GM19452 (cell line): ENCODE measurements at regions not wholly inside any gene's neighbourhood (a gene's known extent, or its start where the extent isn't known, plus 50 kb on each side); places are given as distances from the start of the nearest gene placed in this dataset.
"Not testable (repeated sequence)": the region's sequence is repeated elsewhere in the genome, so short reads cannot be mapped to it uniquely, and the experiment has no call there.

Experiments used
- ATAC-seq: cut with Tn5 transposase; IDR thresholded peaks from one replicate; pipeline ENCODE4 v1.9.1; 2021; ENCODE audit not compliant: unreplicated experiment

DNA sequence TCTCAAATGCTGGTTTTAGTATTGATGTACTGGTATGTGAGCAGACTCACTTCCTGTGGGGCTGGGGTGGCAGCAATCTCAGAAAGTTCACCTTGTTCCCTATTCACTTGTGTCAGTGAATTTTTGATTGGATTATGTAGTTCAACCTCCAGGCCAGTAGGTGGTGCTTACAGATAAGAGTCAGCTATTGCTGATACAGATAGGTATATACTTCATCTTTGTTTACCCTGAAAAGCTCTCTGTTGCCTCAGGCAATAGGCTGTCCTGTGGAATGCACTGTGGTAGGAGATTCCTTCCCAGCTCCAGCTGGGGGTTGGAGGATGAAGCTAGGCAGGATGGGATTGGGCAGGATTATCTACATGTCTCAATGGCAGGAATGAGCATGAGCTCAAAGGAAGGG is 851.2 kb upstream of the EYS start:
- ATAC-seq: no peak

DNA sequence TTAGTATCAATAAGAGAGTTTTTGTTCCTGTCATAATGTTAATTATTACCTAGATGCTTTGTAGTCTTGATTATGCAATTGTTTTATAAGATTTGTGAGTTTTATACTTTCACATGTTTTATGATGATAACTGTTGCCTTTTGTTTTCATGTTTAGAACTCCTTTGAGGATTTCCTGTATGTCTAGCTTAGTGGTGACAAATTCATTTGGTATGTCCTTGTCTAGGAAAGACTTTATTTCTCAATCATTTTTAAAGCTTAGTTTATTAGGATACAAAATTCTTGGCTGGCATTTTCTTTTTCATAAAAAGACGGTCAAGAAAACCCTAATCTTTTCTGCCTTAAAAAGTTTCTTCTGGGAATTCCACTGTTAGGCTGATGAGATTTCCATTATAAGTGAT is 849.9 kb upstream of the EYS start:
- ATAC-seq: no peak

DNA sequence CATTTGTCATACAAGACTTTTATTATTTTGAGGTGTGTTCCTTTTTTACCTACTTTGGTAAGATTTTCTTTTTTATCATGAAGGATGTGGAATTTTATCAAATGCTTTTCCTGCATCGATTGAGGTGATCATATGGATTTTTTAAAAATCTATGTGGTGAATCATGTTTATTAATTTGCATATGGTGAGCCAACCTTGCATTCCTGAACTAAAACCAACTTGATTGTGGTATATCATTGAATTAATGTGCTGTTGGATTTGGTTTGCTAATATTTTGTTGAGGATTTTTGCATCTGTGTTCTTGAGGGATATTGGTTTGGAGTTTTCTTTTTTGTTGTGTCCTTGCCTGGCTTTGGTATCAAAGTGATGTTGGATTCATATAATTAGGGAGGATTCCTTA is 848.1 kb upstream of the EYS start:
- no peak for ATAC-seq

DNA sequence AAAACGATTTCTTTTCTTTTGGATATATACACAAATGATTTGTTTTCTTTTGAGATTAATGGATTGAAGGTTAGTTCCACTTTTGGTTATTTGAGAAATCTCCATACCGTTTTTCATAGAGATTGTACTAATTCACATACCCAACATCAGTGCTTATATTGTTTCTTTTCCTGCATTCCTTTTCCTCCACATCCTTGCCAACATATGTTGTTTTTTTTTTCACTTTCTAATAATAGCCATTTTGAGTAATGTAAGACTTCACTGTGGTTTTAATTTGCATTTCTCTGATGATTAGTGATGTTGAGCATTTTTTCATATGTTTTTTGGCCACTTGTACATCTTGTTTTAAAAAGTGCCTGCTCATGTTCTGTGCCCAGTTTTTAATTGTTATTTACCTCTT is 846.4 kb upstream of the EYS start:
- no peak for ATAC-seq

DNA sequence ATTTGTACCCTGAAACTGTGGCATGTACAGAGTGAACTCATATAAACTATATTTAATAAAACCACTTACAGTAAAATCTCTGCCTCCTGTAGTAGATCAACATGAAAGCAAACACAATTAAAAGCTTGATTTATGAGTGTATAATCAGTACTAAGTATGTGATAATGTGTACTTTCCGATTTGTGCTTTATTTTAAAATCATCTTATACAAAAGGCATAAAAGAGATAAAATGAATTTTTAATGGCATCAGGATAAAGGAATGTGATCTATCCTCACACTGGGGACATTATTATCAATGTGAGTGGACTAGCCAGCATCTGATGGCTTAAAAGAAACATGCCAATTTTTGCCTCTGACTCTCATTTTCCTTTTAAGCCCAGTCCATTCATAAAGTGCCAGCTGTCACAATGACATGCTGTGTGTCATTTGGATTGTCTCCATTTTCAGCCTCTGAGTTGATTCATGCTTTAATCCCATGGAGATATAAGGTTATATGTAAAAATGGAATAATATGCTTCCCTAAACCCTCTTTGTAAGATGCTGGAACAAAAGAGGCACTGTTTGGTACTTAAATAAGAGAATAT is 831.6 kb upstream of the EYS start:
- no peak for ATAC-seq

DNA sequence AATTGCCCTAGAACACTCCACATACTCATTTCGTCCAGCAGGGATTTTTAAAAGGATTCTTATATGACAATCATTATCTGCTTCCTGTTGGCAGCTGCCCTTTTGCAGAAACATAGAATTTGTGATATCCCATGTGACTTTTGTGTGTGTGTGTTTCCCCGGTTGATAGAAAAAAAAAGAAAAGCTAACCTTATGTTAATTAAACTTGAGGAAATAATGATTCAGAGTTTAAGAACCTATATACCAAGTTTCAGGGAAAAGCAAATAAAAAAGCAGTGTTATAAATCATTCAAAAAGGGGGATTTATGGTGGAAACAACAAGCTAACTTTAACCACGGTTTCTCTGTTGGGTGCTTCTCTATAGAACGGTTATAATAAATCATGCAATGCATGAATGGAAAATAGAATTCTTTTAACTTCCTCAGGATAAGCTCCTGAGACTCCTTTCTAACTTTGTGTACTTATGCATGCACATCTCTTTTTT is 826.9 kb upstream of the EYS start:
- no peak for ATAC-seq

DNA sequence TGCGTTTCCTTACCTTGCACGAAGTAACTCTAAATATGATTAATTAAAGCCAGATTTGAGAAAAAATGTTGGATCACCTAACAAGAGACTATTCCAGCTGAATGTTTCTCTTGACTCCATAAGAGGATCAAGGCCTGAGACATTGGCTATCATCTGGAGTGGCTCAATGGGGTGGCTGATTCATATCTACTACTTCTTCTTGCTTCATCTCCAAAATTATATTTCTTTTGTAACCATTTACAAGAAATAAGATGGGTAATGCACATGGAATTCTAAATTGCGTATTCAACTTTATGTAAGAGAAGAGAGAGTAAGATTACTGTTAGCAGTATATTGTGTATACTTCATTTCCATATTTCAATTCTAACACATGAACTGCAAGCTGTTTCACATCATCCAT is 819.0 kb upstream of the EYS start:
- no peak for ATAC-seq

DNA sequence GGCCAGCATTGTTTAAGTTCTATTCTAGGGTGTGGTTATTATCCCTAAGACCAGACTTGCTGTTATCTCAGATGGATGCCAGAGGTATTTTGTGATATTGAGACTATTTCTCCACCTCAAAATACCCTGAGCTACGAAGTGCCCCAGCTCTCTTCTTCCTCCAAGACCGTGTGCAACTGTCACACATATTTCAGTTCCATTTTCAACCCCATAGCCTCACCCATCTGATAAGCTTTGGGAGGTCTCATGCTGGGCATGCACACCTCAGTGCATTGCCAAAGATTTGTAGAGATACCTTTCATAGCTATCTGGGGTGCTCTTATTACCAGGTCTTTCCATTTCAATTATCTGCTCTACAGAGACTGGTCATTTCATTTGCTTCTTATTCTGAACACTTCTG is 815.8 kb upstream of the EYS start:
- ATAC-seq: no peak

DNA sequence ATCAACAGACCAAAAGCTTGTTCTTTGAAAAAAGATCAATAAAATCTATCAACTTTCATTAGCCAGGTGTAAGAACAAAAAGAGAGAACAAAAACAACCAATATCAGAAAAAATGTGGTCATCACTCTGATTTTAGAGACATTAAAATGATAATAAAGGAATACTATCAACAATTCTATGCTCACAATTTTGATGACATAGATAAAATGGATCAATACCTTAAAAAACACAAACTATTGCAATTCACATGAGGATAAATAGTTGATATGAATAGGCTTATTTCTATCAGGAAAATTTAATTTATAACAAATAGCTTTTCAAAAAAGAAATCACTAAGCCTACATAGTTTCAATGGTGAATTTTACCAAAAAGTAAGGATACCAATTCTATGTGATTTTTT is 809.4 kb upstream of the EYS start:
- no peak for ATAC-seq

DNA sequence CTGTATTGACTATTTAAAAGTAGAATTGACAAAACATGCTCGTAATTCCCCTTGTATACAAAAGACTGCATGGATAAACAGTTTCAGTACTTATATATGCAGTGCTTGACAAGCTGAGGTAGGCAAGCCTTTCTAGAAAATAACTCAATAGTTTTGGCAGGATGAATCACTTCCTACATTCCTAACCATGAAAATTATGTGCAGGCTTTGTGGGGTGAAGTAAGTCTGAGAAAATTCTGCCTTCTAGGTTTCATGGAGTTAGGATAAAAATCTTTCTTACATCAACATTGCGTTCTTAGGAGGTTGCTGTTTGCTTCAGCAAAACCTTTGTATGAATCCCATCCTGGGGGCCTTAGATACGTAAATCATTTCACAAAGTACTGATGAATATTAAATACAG is 801.4 kb upstream of the EYS start:
- ATAC-seq: no peak

DNA sequence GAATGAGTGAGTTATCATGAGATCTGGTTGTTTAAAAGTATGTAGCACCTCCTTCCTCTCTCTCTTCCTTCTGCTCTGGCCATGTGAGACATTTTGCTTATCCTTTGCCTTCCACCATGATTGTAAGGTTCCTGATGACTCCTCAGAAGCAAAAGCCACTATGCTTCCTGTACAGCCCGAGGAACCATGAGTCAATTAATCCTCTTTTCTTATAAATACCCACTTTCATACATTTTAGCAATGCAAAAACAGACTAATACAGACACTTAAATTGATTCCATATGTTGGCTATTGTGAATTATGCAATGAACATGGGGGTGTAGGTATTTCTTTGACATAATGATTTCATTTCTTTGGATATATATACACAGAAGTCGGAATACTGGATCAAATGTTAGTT is 792.8 kb upstream of the EYS start:
- no peak for ATAC-seq

DNA sequence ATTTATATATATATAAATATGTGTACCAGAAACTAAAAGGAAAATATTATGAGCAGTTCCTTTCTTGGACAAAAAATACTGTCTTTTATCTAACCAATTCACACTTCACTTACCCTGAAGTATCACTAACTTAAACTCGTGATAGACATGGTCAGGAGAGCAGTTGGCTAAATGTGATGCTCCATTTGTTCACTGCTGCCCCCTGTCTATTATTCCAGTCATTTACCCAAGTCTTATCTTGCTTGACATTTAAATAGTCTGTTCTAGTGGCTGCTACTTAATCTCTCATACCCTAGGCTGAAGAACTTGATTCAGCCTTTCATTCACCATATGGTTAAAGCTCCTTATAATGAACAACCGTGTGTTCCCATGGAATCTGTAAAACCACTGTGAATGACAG is 789.6 kb upstream of the EYS start:
- no peak for ATAC-seq

DNA sequence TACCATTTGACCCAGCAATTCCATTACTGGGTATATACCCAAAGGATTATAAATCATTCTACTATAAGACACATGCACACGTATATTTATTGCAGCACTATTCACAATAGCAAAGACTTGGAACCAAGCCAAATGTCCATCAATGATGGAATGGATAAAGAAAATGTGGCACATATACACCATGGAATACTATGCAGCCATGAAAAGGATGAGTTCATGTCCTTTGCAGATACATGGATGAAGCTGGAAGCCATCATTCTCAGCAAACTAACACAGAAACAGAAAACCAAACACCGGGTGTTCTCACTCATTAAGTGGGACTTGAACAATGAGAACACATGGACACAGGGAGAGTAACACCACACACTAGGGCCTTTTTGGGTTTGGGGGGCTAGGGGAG is 787.6 kb upstream of the EYS start:
- not testable (repeated sequence) for ATAC-seq

DNA sequence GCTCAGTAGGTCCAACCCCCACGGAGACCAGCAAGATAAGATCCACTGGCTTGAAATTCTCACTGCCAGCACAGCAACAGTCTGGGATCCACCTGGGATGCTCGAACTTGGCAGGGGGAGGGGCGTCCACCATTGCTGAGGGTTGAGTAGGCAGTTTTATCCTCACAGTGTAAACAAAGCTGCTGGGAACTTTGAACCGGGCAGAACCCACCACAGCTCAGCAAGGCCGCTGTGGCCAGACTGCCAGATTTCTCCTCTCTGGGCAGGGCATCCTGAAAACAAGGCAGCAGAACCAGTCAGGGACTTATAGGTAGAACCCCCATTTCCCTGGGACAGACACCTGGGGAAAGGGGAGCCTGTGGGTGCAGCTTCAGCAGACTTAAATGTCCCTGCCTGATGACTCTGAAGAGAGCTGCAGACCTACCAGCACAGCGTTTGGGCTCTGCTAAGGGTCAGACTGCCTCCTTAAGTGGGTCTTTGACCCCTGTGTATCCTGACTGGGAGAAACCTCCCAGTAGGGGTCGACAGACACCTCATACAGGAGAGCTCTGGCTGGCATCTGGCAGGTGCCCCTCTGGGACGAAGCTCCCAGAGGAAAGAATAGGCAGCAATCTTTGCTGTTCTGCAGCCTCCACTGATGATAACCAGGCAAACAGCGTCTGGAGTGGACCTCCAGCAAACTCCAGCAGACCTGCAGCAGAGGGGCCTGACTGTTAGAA is 782.4 kb upstream of the EYS start:
- ATAC-seq: no peak

DNA sequence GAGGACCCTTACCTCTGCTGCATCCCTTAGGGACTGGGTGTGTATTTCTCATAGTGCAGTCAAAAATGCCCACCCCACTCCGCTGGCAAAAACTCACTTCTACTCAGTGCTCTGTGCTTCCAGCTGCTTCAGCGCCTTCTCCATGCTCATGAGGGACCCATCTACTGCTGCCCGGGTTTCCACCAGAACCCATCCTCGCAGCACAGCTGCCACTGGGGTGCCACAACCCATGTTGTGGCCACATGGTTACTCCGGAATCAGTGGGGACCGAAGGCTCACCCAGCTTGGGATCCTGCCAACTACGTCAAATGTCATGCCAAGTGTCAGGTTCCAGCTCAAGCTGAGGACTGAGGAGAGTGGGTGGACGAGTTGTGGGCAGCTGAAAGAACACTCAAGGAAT is 774.2 kb upstream of the EYS start:
- ATAC-seq: no peak

DNA sequence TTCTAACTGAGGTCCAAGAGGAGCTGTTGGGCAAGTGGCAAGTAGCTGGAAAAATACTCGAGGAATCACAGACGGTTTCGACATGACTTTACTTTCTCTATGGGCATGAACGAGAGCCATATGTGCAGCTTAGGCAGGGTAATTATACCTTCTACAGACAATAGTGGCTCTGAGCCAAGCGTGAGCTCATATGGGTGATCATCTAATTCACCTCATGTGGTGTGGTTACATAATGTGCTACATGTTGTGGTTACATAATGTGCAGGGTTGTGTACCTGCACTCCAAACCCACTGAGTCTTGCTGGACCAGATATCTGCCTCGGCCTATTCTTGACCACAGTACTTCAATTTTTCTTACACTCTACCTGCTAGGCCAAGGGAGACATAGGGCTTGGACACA is 771.7 kb upstream of the EYS start:
- ATAC-seq: no peak

DNA sequence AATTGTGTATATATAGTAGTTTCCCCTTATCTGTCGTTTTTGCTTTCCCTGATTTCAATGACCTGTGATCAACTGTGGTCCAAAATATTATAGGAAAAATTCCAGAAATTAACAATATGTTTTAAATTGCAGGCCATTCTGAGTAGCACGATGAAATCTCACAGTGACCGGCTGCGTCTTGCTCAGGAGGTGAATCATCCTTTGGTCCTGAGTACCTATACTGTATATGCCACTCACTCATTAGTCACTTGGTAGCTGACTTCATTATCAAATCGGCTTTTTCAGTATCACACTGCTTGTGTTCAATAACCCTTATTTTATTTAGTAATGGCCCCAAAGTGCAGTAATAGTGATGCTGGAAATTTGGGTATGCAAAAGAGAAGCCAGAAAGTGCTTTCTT is 728.3 kb upstream of the EYS start:
- ATAC-seq: no peak

DNA sequence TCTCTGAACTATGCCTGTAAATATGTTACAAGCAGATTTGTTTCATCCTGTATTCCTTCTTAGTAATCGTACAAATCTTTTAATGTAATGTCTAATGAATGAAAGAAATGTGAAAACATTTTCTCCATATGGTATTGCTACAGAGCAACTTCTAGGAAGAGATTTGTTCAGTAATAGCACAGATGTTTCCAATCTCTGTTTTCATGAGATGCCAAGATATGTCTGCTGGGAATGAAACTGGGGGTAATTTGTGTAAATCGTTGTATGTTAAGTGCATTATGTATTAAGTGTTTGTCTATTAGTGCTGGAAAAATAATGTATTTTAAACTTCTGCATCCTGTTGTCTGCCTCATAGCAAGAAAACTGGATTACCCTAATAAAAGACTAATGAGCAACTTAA is 722.2 kb upstream of the EYS start:
- ATAC-seq: no peak

DNA sequence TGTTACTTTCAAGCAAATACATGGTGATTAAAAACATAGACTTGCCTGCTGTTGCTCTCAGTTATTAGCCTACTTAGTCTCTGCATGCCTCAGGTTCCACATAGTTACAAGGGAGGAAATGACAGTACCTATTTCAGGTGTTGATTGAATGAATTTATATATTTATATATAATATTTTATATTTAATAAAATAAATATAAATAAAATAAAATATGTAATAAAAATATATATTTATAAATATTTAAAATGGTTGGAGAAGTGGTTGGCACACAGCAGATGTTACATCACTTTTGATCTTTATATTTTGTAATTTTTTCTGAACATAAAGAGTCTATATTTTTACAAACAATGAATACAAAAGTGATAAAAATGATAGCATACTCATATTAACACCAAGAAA is 716.0 kb upstream of the EYS start:
- ATAC-seq: no peak

DNA sequence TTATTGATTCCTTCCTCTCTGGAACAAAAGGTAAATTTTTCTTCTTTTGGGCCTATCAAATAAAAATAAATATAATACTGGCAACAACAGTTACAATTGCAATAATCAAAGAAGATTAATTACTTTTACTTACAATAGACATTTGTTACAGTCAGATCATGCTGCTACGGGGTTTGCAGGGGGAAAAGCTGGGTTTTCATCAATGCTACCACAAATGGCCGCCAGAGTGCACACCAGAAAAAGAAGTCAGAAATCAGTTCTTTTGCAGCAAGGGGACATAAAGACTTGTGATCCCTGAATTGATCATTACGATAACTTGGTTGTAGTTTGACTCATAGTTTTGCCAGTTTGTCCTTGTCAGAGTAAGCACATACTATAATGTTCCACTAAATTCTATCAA is 714.5 kb upstream of the EYS start:
- ATAC-seq: no peak

DNA sequence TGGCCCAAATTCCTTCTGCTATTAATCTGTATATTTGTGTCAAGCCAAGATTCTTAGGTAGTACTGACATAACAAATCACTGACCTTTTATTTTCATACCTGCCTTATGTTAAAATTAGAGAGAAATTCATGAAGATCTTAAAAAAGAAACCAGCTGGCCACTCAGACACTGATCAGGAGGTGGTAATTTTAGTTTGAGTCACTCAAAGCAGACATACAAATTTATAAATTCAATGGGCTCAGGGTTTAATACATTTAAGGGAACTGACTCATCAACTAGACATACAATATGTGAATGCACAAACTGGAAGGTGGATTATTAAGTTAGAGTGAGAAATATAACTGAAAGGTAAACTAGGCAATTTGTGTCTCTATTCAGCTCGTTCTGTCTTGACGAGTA is 711.9 kb upstream of the EYS start:
- no peak for ATAC-seq

DNA sequence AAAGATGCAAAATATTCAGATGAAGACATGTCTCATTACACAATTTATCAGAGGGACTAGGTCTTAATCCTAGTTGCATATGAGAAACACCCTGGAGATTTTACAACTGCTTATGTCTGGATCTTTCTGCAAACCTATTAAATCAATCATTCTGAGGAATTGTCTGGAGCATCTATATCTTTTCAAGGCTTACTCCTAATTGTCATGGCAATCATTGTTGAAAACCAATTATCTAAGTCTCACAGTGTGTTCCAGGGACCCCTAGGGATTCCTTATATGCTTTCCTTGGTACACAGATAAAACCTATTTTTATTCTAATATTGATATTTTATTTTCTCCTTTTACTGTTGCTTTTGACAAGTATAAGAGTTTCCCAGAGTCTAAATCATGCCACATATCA is 696.9 kb upstream of the EYS start:
- ATAC-seq: no peak

DNA sequence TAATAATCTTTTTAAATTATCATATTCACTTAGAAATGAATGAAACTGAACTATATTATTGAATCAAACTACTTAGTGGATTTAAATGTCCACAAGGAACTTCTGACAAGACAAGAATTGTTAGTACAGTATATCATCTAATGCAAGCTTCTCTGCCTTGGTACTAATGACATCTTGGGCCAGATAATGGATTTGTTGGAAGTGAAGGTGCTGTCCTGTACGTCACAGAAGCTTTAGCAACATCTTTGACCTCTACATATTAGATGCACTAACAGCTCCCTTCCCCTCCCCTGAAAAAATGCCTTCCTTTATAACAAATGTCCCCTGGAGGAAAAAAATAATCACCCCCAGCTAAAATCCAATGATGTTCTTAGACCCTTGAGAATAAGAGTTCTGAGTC is 695.8 kb upstream of the EYS start:
- no peak for ATAC-seq
